Neuronal stem cell (in vitro differentiated cells): ENCODE measurements at regions not wholly inside any gene's neighbourhood (a gene's known extent, or its start where the extent isn't known, plus 50 kb on each side); places are given as distances from the start of the nearest gene placed in this dataset.

ENCODE experiments used
- DNase-seq: peaks from one replicate; pipeline ENCODE4 v3.0.0-alpha.2; 2013; ENCODE audit warnings: low spot score
- H2AFZ ChIP-seq: one replicate; pipeline ENCODE4 v1.6.1; 2013; ENCODE audit warnings: mild to moderate bottlenecking, low read length, inconsistent platforms
- H2AK5ac ChIP-seq: 2 replicates; pipeline ENCODE4 v1.6.1; 2013; ENCODE audit warnings: low read depth, mild to moderate bottlenecking, inconsistent platforms, low read length, moderate library complexity, mixed read lengths
- H2BK120ac ChIP-seq: 2 replicates; pipeline ENCODE4 v1.6.1; 2013; ENCODE audit warnings: low read depth, mild to moderate bottlenecking, inconsistent platforms, low read length, moderate library complexity, mixed read lengths
- H2BK12ac ChIP-seq: one replicate; pipeline ENCODE4 v1.6.1; 2013; ENCODE audit warnings: low read length, inconsistent platforms
- H2BK15ac ChIP-seq: 2 replicates; pipeline ENCODE4 v1.6.1; 2013; ENCODE audit warnings: mild to moderate bottlenecking, low read length, inconsistent platforms, mixed read lengths
- H2BK5ac ChIP-seq: one replicate; pipeline ENCODE4 v1.6.1; 2013; ENCODE audit warnings: inconsistent platforms, mild to moderate bottlenecking, low read length, moderate library complexity
- H3K14ac ChIP-seq: one replicate; pipeline ENCODE4 v1.6.1; 2013; ENCODE audit warnings: low read length, inconsistent platforms
- H3K18ac ChIP-seq: 2 replicates; pipeline ENCODE4 v1.6.1; 2013; ENCODE audit warnings: low read length, inconsistent platforms
- H3K23ac ChIP-seq: 2 replicates; pipeline ENCODE4 v1.6.1; 2013; ENCODE audit warnings: low read depth, mild to moderate bottlenecking, mixed read lengths, low read length, inconsistent platforms; ENCODE audit not compliant: poor library complexity
- H3K27ac ChIP-seq: replicated peaks from 3 replicates; pipeline ENCODE4 v1.5.1; 2013; ENCODE audit warnings: low read length, inconsistent platforms
- H3K27me3 ChIP-seq, 3 experiments: 2 replicates each; pipeline ENCODE4 v1.6.1; 2013; ENCODE audit warnings: low read length in 3 of 3, mild to moderate bottlenecking in 2 of 3, inconsistent platforms in 1 of 3, low read depth in 1 of 3, mixed read lengths in 1 of 3, moderate library complexity in 1 of 3; ENCODE audit not compliant: control insufficient read depth in 3 of 3, insufficient read depth in 3 of 3
- H3K36me3 ChIP-seq, 2 donors: replicated peaks in 1 of 2; 2 replicates each; pipeline ENCODE4 v1.6.1; 2013; ENCODE audit warnings: low read length in 2 of 2; ENCODE audit not compliant: control insufficient read depth in 2 of 2, insufficient read depth in 2 of 2
- H3K4ac ChIP-seq: 2 replicates; pipeline ENCODE4 v1.6.1; 2013; ENCODE audit warnings: inconsistent platforms, mild to moderate bottlenecking, low read length, moderate library complexity
- H3K4me1 ChIP-seq, 2 donors: 1 replicate in 1 of 2; 2 replicates in 1 of 2; pipeline ENCODE4 v1.6.1; 2013; ENCODE audit warnings: low read length in 2 of 2, low read depth in 1 of 2; ENCODE audit not compliant: control insufficient read depth in 2 of 2, insufficient read depth in 1 of 2
- H3K4me2 ChIP-seq: one replicate; pipeline ENCODE4 v1.6.1; 2013; ENCODE audit warnings: mild to moderate bottlenecking, low read length, inconsistent platforms; ENCODE audit not compliant: insufficient read depth, poor library complexity, severe bottlenecking
- H3K4me3 ChIP-seq, 2 donors: 2 replicates each; pipeline ENCODE4 v1.5.1; 2013; ENCODE audit warnings: low read length in 2 of 2, mild to moderate bottlenecking in 2 of 2, inconsistent platforms in 1 of 2, moderate library complexity in 1 of 2
- H3K79me1 ChIP-seq: one replicate; pipeline ENCODE4 v1.6.1; 2013; ENCODE audit warnings: low read depth, mild to moderate bottlenecking, inconsistent platforms, low read length, moderate library complexity
- H3K9ac ChIP-seq: one replicate; pipeline ENCODE4 v1.6.1; 2013; ENCODE audit warnings: mild to moderate bottlenecking, low read depth, low read length, inconsistent platforms; ENCODE audit not compliant: poor library complexity
- H3K9me3 ChIP-seq, 2 donors: replicated peaks in 1 of 2; 2 replicates each; pipeline versions ENCODE3 to v1.6.1; 2013; ENCODE audit warnings: low read length in 2 of 2, mild to moderate bottlenecking in 2 of 2, inconsistent platforms in 1 of 2, low read depth in 1 of 2, mixed read lengths in 1 of 2, moderate library complexity in 1 of 2; ENCODE audit not compliant: control insufficient read depth in 2 of 2, insufficient read depth in 1 of 2
- H4K8ac ChIP-seq: one replicate; pipeline ENCODE4 v1.6.1; 2013; ENCODE audit warnings: low read depth, mild to moderate bottlenecking, inconsistent platforms, low read length, moderate library complexity
- H4K91ac ChIP-seq: one replicate; pipeline ENCODE4 v1.6.1; 2013; ENCODE audit warnings: low read length, low read depth, mild to moderate bottlenecking, inconsistent platforms; ENCODE audit not compliant: poor library complexity
- WGBS, 2 donors: extraction: QIAGEN DNeasy Blood & Tissue Kit; methylation state at CpG; one replicate each; pipeline ENCODE4 v1.1.7; 2013; ENCODE audit warnings: missing lambda C conversion rate in 2 of 2, mixed read lengths in 1 of 2; ENCODE audit not compliant: insufficient read length in 2 of 2, insufficient replicate concordance in 1 of 2; ENCODE audit errors: extremely low coverage in 2 of 2; 5-methylcytosine and 5-hydroxymethylcytosine counted together

GRCh38 chrX:20718592-20719380 is 452.1 kb upstream of the RPS6KA3 start:
- Histone ChIP-seq H3K9ac (no peak overlapping the region), H2AK5ac (no peak overlapping the region), H2BK5ac (no peak overlapping the region), H3K36me3 (no peaks in the 10 kb centered on the region), H4K91ac (no peak overlapping the region), H2AFZ (peak overlapping the region; percentile 29), H3K23ac (no peak overlapping the region), H3K18ac (no peak overlapping the region), H3K4me1 (no peaks in the 10 kb centered on the region), H3K27me3 (no peaks in the 10 kb centered on the region), H3K9me3 (no peaks in the 10 kb centered on the region), H4K8ac (no peak overlapping the region), H3K4me3 (no peak overlapping the region), H3K79me1 (no peaks in the 10 kb centered on the region), H3K4me2 (no peak overlapping the region), H3K27ac (no peak overlapping the region), H2BK12ac (no peak overlapping the region), H2BK15ac (no peak overlapping the region), H2BK120ac (no peak overlapping the region), H3K4ac (no peak overlapping the region), H3K14ac (no peak overlapping the region)
- WGBS, 2 donors: no CpG with 5 or more reads among the region's 3 CpGs
- DNase-seq: peak; percentile 11

DNA sequence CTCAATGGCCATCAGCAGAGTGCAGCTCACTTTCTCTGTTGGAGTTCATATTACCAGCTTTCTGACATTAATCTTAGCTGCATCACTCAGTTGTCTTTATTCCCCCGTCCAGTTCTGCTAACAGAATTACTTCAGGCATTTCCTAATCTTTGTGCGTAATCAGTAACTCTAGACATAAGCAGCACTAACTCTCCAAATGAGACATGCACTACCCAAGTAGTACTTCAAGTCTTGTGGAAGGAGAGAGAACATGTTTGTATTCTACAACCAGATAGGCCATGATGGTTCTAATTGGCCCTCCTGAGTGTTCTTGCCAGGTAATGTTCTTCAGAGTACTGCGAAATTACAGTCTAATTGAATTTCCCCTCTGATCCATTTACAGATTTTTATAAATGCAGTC is 448.5 kb upstream of the RPS6KA3 start:
- Histone ChIP-seq H4K8ac (no peak overlapping the region), H3K18ac (no peak overlapping the region), H3K27ac (no peak overlapping the region)

GRCh38 chrX:20712811-20713210 is 446.1 kb upstream of the RPS6KA3 start:
- no peak overlapping the region for H2BK12ac ChIP-seq
- H3K9ac ChIP-seq: no peak overlapping the region
- H3K18ac ChIP-seq: no peak overlapping the region
- no peaks in the 10 kb centered on the region for H3K4me1 ChIP-seq
- H3K27me3 ChIP-seq: no peaks in the 10 kb centered on the region
- H4K91ac ChIP-seq: no peak overlapping the region
- no peak overlapping the region for H2AFZ ChIP-seq
- no peak overlapping the region for H2AK5ac ChIP-seq
- H3K23ac ChIP-seq: no peak overlapping the region
- H3K36me3 ChIP-seq: no peaks in the 10 kb centered on the region
- no peak overlapping the region for H2BK120ac ChIP-seq
- H3K27ac ChIP-seq: no peak overlapping the region
- H3K9me3 ChIP-seq: no peaks in the 10 kb centered on the region
- H3K4ac ChIP-seq: no peak overlapping the region
- H3K4me2 ChIP-seq: no peak overlapping the region
- no peak overlapping the region for H2BK5ac ChIP-seq
- WGBS, 2 donors: no CpG with 5 or more reads among the region's 1 CpG
- no peak overlapping the region for H3K14ac ChIP-seq
- H4K8ac ChIP-seq: no peak overlapping the region
- H2BK15ac ChIP-seq: no peak overlapping the region
- no peak for DNase-seq
- no peaks in the 10 kb centered on the region for H3K79me1 ChIP-seq
- H3K4me3 ChIP-seq: no peak overlapping the region

More for the DNA sequence above, 448.5 kb upstream of the RPS6KA3 start:
- no peak overlapping the region for H2BK5ac ChIP-seq
- H3K14ac ChIP-seq: no peak overlapping the region
- WGBS, 2 donors: no CpG with 5 or more reads among the region's 3 CpGs
- H3K4ac ChIP-seq: no peak overlapping the region
- H3K4me3 ChIP-seq: no peak overlapping the region
- H2BK12ac ChIP-seq: no peak overlapping the region
- no peaks in the 10 kb centered on the region for H3K36me3 ChIP-seq
- H2AK5ac ChIP-seq: no peak overlapping the region
- no peaks in the 10 kb centered on the region for H3K4me1 ChIP-seq
- no peaks in the 10 kb centered on the region for H3K27me3 ChIP-seq
- no peak overlapping the region for H3K9ac ChIP-seq
- DNase-seq: no peak
- H3K4me2 ChIP-seq: no peak overlapping the region
- H2AFZ ChIP-seq: no peak overlapping the region
- no peaks in the 10 kb centered on the region for H3K79me1 ChIP-seq
- no peak overlapping the region for H2BK15ac ChIP-seq
- H4K91ac ChIP-seq: no peak overlapping the region
- H3K9me3 ChIP-seq: no peaks in the 10 kb centered on the region
- H2BK120ac ChIP-seq: no peak overlapping the region
- no peak overlapping the region for H3K23ac ChIP-seq

- no peak overlapping the region for H2BK5ac ChIP-seq
These were observed 444.7 kb upstream of the RPS6KA3 start for GRCh38 chrX:20711366-20711765.

More at GRCh38 chrX:20711366-20711765, 444.7 kb upstream of the RPS6KA3 start:
- no peaks in the 10 kb centered on the region for H3K79me1 ChIP-seq
- no peak overlapping the region for H2BK12ac ChIP-seq
- H3K9ac ChIP-seq: no peak overlapping the region
- H4K91ac ChIP-seq: no peak overlapping the region
- H4K8ac ChIP-seq: no peak overlapping the region
- H3K14ac ChIP-seq: no peak overlapping the region
- H2BK15ac ChIP-seq: no peak overlapping the region
- H2AK5ac ChIP-seq: no peak overlapping the region
- WGBS, 2 donors: no CpG with 5 or more reads among the region's 3 CpGs
- no peak overlapping the region for H3K23ac ChIP-seq
- H3K4me2 ChIP-seq: no peak overlapping the region
- no peaks in the 10 kb centered on the region for H3K9me3 ChIP-seq
- H3K4ac ChIP-seq: no peak overlapping the region
- H3K27ac ChIP-seq: no peak overlapping the region
- no peak overlapping the region for H3K18ac ChIP-seq
- H3K27me3 ChIP-seq: no peaks in the 10 kb centered on the region
- no peak for DNase-seq
- H3K4me1 ChIP-seq: no peaks in the 10 kb centered on the region
- H2BK120ac ChIP-seq: no peak overlapping the region
- no peak overlapping the region for H2AFZ ChIP-seq
- no peak overlapping the region for H3K4me3 ChIP-seq
- H3K36me3 ChIP-seq: no peaks in the 10 kb centered on the region
